HepG2 (cell line): ENCODE measurements at regions not wholly inside any gene's neighbourhood (a gene's known extent, or its start where the extent isn't known, plus 50 kb on each side); places are given as distances from the start of the nearest gene placed in this dataset.

Experiments
- ARID3A ChIP-seq: IDR thresholded peaks from 2 replicates; pipeline ENCODE4 v1.6.1; 2012; ENCODE audit warnings: low read depth, low read length, improper control_type of control experiment
- CCAR2 ChIP-seq: fragments of 200-400 bp; formaldehyde crosslinking; optimal IDR thresholded peaks from 2 replicates; pipeline ENCODE3; 2018; ENCODE audit warnings: low read depth, mild to moderate bottlenecking, low read length, moderate library complexity
- CHCHD3 ChIP-seq: sonication (generic); formaldehyde crosslinking; IDR thresholded peaks from 2 replicates; pipeline ENCODE4 v1.8.0; 2022; ENCODE audit warnings: mild to moderate bottlenecking, missing genetic modification reagents, moderate library complexity
- ELF4 ChIP-seq: sonication (generic); formaldehyde crosslinking; IDR thresholded peaks from 2 replicates; pipeline ENCODE4 v1.5.0; 2020; ENCODE audit warnings: missing genetic modification reagents, mild to moderate bottlenecking, moderate library complexity, borderline replicate concordance
- ISL2 ChIP-seq: sonication (generic); formaldehyde crosslinking; IDR thresholded peaks from 2 replicates; pipeline ENCODE4 v1.5.0; 2020; ENCODE audit warnings: missing genetic modification reagents
- JDP2 ChIP-seq: sonication (generic); formaldehyde crosslinking; IDR thresholded peaks from 2 replicates; pipeline ENCODE4 v1.8.1; 2022; ENCODE audit warnings: missing genetic modification reagents, borderline replicate concordance
- MAX ChIP-seq: IDR thresholded peaks from 2 replicates; pipeline ENCODE4 v1.6.1; 2012; ENCODE audit warnings: inconsistent platforms
- MTA1 ChIP-seq: sonication (generic); formaldehyde crosslinking; IDR thresholded peaks from 2 replicates; pipeline ENCODE4 v1.4.0; 2020; ENCODE audit warnings: missing genetic modification reagents, mild to moderate bottlenecking, borderline replicate concordance
- MYPOP ChIP-seq: sonication (generic); formaldehyde crosslinking; IDR thresholded peaks from 2 replicates; pipeline ENCODE4 v1.8.1; 2023; ENCODE audit warnings: mild to moderate bottlenecking, moderate library complexity, missing genetic modification reagents
- PAXIP1 ChIP-seq: sonication (generic); formaldehyde crosslinking; conservative IDR thresholded peaks from 2 replicates; pipeline ENCODE4 v1.4.0; 2020; ENCODE audit warnings: mild to moderate bottlenecking, missing genetic modification reagents, moderate library complexity
- RARA ChIP-seq: IDR thresholded peaks from 2 replicates; pipeline ENCODE4 v1.6.1; 2016; ENCODE audit warnings: missing genetic modification reagents, missing compliant biosample characterization
- RELA ChIP-seq: sonication (generic); formaldehyde crosslinking; IDR thresholded peaks from 2 replicates; pipeline ENCODE4 v1.4.0; 2020; ENCODE audit warnings: missing genetic modification reagents
- RNF219 ChIP-seq: sonication (generic); formaldehyde crosslinking; IDR thresholded peaks from 2 replicates; pipeline ENCODE4 v1.5.0; 2020; ENCODE audit warnings: mild to moderate bottlenecking, missing genetic modification reagents
- SPEN ChIP-seq: sonication (generic); formaldehyde crosslinking; IDR thresholded peaks from 2 replicates; pipeline ENCODE4 v1.5.1; 2020; ENCODE audit warnings: low read depth, mild to moderate bottlenecking, missing genetic modification reagents
- YY1 ChIP-seq: IDR thresholded peaks from 2 replicates; pipeline ENCODE4 v1.6.1; 2011; ENCODE audit warnings: low read length, low read depth, moderate library complexity, mild to moderate bottlenecking; ENCODE audit not compliant: insufficient read depth, insufficient replicate concordance
- ZBTB25 ChIP-seq: IDR thresholded peaks from 2 replicates; pipeline ENCODE4 v1.6.1; 2018; ENCODE audit warnings: missing genetic modification reagents
- ZNF253 ChIP-seq: sonication (generic); formaldehyde crosslinking; IDR thresholded peaks from 2 replicates; pipeline ENCODE4 v1.8.0; 2022; ENCODE audit warnings: mild to moderate bottlenecking, missing genetic modification reagents, borderline replicate concordance
- ZNF263 ChIP-seq: sonication (generic); formaldehyde crosslinking; IDR thresholded peaks from 2 replicates; pipeline ENCODE4 v1.4.0; 2020; ENCODE audit warnings: missing genetic modification reagents
- ZNF274 ChIP-seq: sonication (generic); formaldehyde crosslinking; IDR thresholded peaks from 2 replicates; pipeline ENCODE4 v1.5.1; 2020; ENCODE audit warnings: mild to moderate bottlenecking, missing genetic modification reagents
- ZNF589 ChIP-seq: sonication (generic); formaldehyde crosslinking; conservative IDR thresholded peaks from 2 replicates; pipeline ENCODE4 v1.8.0; 2022; ENCODE audit warnings: mild to moderate bottlenecking, moderate library complexity, missing genetic modification reagents
- ZSCAN21 ChIP-seq: sonication (generic); formaldehyde crosslinking; IDR thresholded peaks from 2 replicates; pipeline ENCODE4 v1.8.0; 2022; ENCODE audit warnings: mild to moderate bottlenecking, missing genetic modification reagents, moderate library complexity, borderline replicate concordance

GRCh38 chr2:175605640-175606009 lies 396.4 kb downstream of the LNPK start (continued):
- TF ChIP-seq PAXIP1 (CRISPR knock-in tag) (peak; percentile 72; the same call in 1 of the 2 replicates), ZNF263 (CRISPR knock-in tag) (no peak), CCAR2 (no peak), ELF4 (CRISPR knock-in tag) (no peak), ZNF274 (CRISPR knock-in tag) (no peak), ARID3A (0 out of 2 replicates have a peak, but pooled peaks have one; percentile 45), ZNF253 (CRISPR knock-in tag) (no peak), RELA (no peak), RARA (CRISPR knock-in tag) (0 out of 2 replicates have a peak, but pooled peaks have one; percentile 35), MYPOP (CRISPR knock-in tag) (no peak), YY1 (no peak), ZSCAN21 (no peak), SPEN (CRISPR knock-in tag) (no peak), ZNF589 (no peak), ISL2 (CRISPR knock-in tag) (peak; percentile 58; the same call in 1 of the 2 replicates), MTA1 (CRISPR knock-in tag) (no peak), RNF219 (CRISPR knock-in tag) (no peak; the same call in 1 of the 2 replicates), CHCHD3 (CRISPR knock-in tag) (no peak), MAX (peak; percentile 39; the same call in 1 of the 2 replicates), JDP2 (CRISPR knock-in tag) (no peak), ZBTB25 (no peak)
